GM23338 (cell line): ENCODE measurements at regions not wholly inside any gene's neighbourhood (a gene's known extent, or its start where the extent isn't known, plus 50 kb on each side); places are given as distances from the start of the nearest gene placed in this dataset.
A peak's percentile ranks its signal among the peaks of the same experiment; 100 is the strongest.

ENCODE experiments used
- ATAC-seq: fragments of 200-7000 bp; cut with Tn5 transposase; 3 replicates; pipeline ENCODE4 v1.9.1; 2020
- DNase-seq: peaks from one replicate; pipeline ENCODE4 v3.0.0-alpha.2; 2015; ENCODE audit warnings: low spot score
- H2AFZ ChIP-seq: fragments of 200-600 bp; sonication (generic); 2 replicates; pipeline ENCODE4 v1.8.0; 2016; ENCODE audit warnings: antibody characterized with exemption, mild to moderate bottlenecking, moderate library complexity
- H3F3A ChIP-seq: fragments of 200-600 bp; sonication (generic); replicated peaks from 2 replicates; pipeline ENCODE4 v1.8.0; 2017; ENCODE audit warnings: antibody characterized with exemption, mixed run types, low read depth
- H3K27ac ChIP-seq: fragments of 200-600 bp; sonication (generic); 2 replicates; pipeline ENCODE4 v1.6.1; 2016; ENCODE audit warnings: low read depth
- H3K27me3 ChIP-seq: fragments of 200-600 bp; sonication (generic); 2 replicates; pipeline ENCODE4 v1.8.0; 2016; ENCODE audit warnings: mild to moderate bottlenecking, mixed run types, moderate library complexity; ENCODE audit not compliant: insufficient read depth
- H3K36me3 ChIP-seq: fragments of 200-600 bp; sonication (generic); 2 replicates; pipeline ENCODE4 v1.8.0; 2016; ENCODE audit warnings: mild to moderate bottlenecking; ENCODE audit not compliant: insufficient read depth
- H3K4me1 ChIP-seq: fragments of 200-600 bp; sonication (generic); 2 replicates; pipeline ENCODE4 v1.8.0; 2016; ENCODE audit warnings: mild to moderate bottlenecking, moderate library complexity; ENCODE audit not compliant: insufficient read depth
- H3K4me2 ChIP-seq: fragments of 200-600 bp; sonication (generic); 2 replicates; pipeline ENCODE4 v1.7.1; 2017; ENCODE audit warnings: mixed run types
- H3K4me3 ChIP-seq: fragments of 200-600 bp; sonication (generic); 2 replicates; pipeline ENCODE4 v1.6.1; 2016; ENCODE audit warnings: mixed run types
- H3K79me2 ChIP-seq: fragments of 200-600 bp; sonication (generic); replicated peaks from 2 replicates; pipeline ENCODE4 v1.8.0; 2017; ENCODE audit warnings: mild to moderate bottlenecking; ENCODE audit not compliant: insufficient read depth
- H3K9me2 ChIP-seq: fragments of 200-600 bp; sonication (generic); 2 replicates; pipeline ENCODE4 v1.8.0; 2017; ENCODE audit not compliant: insufficient read depth
- H4K20me1 ChIP-seq: fragments of 200-600 bp; sonication (generic); replicated peaks from 2 replicates; pipeline ENCODE4 v1.8.0; 2017; ENCODE audit warnings: mild to moderate bottlenecking; ENCODE audit not compliant: insufficient read depth
- H3K27ac Mint-ChIP-seq: 2 replicates; pipeline ENCODE4 v1.8.0; 2020; ENCODE audit warnings: inconsistent platforms, mild to moderate bottlenecking, moderate library complexity, mixed read lengths
- H3K27me3 Mint-ChIP-seq: 3 replicates; pipeline ENCODE4 v1.8.0; 2022; ENCODE audit warnings: low read depth, mild to moderate bottlenecking, moderate library complexity, mixed read lengths, inconsistent platforms; ENCODE audit not compliant: insufficient read depth, poor library complexity
- H3K36me3 Mint-ChIP-seq: 3 replicates; pipeline ENCODE4 v1.8.0; 2021; ENCODE audit warnings: low read depth, mild to moderate bottlenecking, inconsistent platforms, moderate library complexity, mixed read lengths
- H3K4me1 Mint-ChIP-seq: 3 replicates; pipeline ENCODE4 v1.8.0; 2020; ENCODE audit warnings: mild to moderate bottlenecking, inconsistent platforms, mixed read lengths
- H3K4me3 Mint-ChIP-seq: 3 replicates; pipeline ENCODE4 v1.8.0; 2021; ENCODE audit warnings: moderate library complexity, mild to moderate bottlenecking, inconsistent platforms, mixed read lengths
- H3K9me3 Mint-ChIP-seq: 3 replicates; pipeline ENCODE4 v1.8.0; 2020; ENCODE audit warnings: moderate library complexity, mild to moderate bottlenecking, inconsistent platforms, mixed read lengths
- CREB1 ChIP-seq: fragments of 250-450 bp; sonication (Bioruptor Pico); IDR thresholded peaks from 2 replicates; pipeline ENCODE4 v1.5.0; 2020; ENCODE audit warnings: low read depth, mild to moderate bottlenecking, moderate library complexity
- CTCF ChIP-seq, 2 experiments: fragments of 200-600 bp in 1 of 2; sonication (generic) in 1 of 2; conservative IDR thresholded peaks; 2 replicates each; pipeline versions ENCODE4 v1.5.1 to v1.6.1; 2016 to 2017; ENCODE audit warnings: antibody characterized with exemption in 2 of 2, low read depth in 2 of 2, mild to moderate bottlenecking in 2 of 2, moderate library complexity in 1 of 2
- NANOG ChIP-seq: IDR thresholded peaks from 2 replicates; pipeline ENCODE4 v1.6.1; 2016; ENCODE audit warnings: antibody characterized with exemption, borderline replicate concordance
- ZNF114 ChIP-seq: fragments of 250-450 bp; sonication (Bioruptor Pico); IDR thresholded peaks from 2 replicates; pipeline ENCODE4 v1.5.0; 2020; ENCODE audit warnings: mild to moderate bottlenecking, moderate library complexity
- ZNF331 ChIP-seq: fragments of 250-450 bp; sonication (Bioruptor Pico); IDR thresholded peaks from 2 replicates; pipeline ENCODE4 v1.5.0; 2020; ENCODE audit warnings: low read depth, mild to moderate bottlenecking, moderate library complexity
- TF ChIP-seq, protein P1 (sequence below): IDR thresholded peaks from 2 replicates; pipeline ENCODE4 v1.6.1; 2016; ENCODE audit warnings: antibody characterized with exemption

DNA sequence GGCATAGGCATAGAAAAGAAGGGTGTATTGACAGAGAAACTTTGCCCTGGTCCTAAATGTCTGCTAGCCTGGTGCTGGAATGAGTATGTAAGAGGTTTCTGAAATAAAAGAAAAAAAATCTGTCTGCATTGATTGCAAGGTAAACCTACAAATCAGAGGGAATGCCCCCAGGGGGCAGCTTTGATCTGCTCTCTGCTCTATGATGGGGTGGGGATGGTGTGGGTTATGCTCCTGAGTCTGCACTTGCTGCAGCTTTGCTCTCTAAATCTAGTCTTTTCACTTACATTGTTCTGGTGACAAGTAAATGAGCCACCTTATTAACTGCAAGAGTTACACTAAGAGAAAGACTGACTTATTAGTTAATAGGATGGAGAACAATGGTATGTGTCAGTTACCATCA lies 468.4 kb upstream of the STXBP6 start:
- Histone ChIP-seq H3K4me1 (peaks cover 8% of the 10 kb centered on the region; the same call in 1 of the 2 replicates), H3K4me2 (no peak overlapping the region), H3K27me3 (no peaks in the 10 kb centered on the region), H3K4me3 (no peak overlapping the region), H3F3A (no peaks in the 10 kb centered on the region), H3K27ac (no peak overlapping the region), H3K79me2 (no peaks in the 10 kb centered on the region), H4K20me1 (no peaks in the 10 kb centered on the region), H3K9me2 (peaks cover 8% of the 10 kb centered on the region; the same call in 1 of the 2 replicates), H3K36me3 (no peaks in the 10 kb centered on the region), H2AFZ (no peak overlapping the region)
- ATAC-seq (no peak), DNase-seq (no peak)
- Mint-ChIP-seq H3K27ac (no peak overlapping the region), H3K4me3 (no peak overlapping the region), H3K36me3 (peaks cover 8% of the 10 kb centered on the region; the same call in 2 of the 3 replicates), H3K9me3 (peaks cover 6% of the 10 kb centered on the region; the same call in 1 of the 3 replicates), H3K4me1 (peaks cover 21% of the 10 kb centered on the region), H3K27me3 (no peaks in the 10 kb centered on the region)
- TF ChIP-seq CTCF (conservative IDR thresholded peaks at IDR 0.05; ENCODE audit: low read depth in 2 of 2): peak in 1 of 2 experiments; percentile 20; a peak in 1 of 4 replicates
- no peak for TF ChIP-seq NANOG

GRCh38 chr14:25516838-25517237 lies 466.9 kb upstream of the STXBP6 start:
- H2AFZ ChIP-seq: no peak overlapping the region
- no peak overlapping the region for H3K27ac Mint-ChIP-seq
- peaks cover 15% of the 10 kb centered on the region for H3K9me3 Mint-ChIP-seq
- TF ChIP-seq, protein P1, sequence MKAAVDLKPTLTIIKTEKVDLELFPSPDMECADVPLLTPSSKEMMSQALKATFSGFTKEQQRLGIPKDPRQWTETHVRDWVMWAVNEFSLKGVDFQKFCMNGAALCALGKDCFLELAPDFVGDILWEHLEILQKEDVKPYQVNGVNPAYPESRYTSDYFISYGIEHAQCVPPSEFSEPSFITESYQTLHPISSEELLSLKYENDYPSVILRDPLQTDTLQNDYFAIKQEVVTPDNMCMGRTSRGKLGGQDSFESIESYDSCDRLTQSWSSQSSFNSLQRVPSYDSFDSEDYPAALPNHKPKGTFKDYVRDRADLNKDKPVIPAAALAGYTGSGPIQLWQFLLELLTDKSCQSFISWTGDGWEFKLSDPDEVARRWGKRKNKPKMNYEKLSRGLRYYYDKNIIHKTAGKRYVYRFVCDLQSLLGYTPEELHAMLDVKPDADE: no peak
- no peak for TF ChIP-seq CREB1
- no peak for TF ChIP-seq ZNF331
- peak; percentile 43 to 53 for TF ChIP-seq CTCF (conservative IDR thresholded peaks at IDR 0.05; ENCODE audit: low read depth in 2 of 2)
- no peak for TF ChIP-seq ZNF114 (CRISPR knock-in tag)
- no peaks in the 10 kb centered on the region for H3K27me3 ChIP-seq
- H3K79me2 ChIP-seq: no peaks in the 10 kb centered on the region
- peaks cover 16% of the 10 kb centered on the region; the same call in 1 of the 2 replicates for H3K9me2 ChIP-seq
- H3K27me3 Mint-ChIP-seq: peaks cover 3% of the 10 kb centered on the region
- H3F3A ChIP-seq: no peaks in the 10 kb centered on the region
- peaks cover 13% of the 10 kb centered on the region for H3K36me3 Mint-ChIP-seq
- H3K4me1 ChIP-seq: peaks cover 8% of the 10 kb centered on the region; the same call in 1 of the 2 replicates
- DNase-seq: peak; percentile 52
- H3K4me3 ChIP-seq: no peak overlapping the region
- peaks cover 10% of the 10 kb centered on the region for H3K4me1 Mint-ChIP-seq
- no peak overlapping the region for H3K27ac ChIP-seq
- peak; percentile 84 for ATAC-seq
- no peak overlapping the region for H3K4me3 Mint-ChIP-seq
- H4K20me1 ChIP-seq: no peaks in the 10 kb centered on the region
- H3K36me3 ChIP-seq: no peaks in the 10 kb centered on the region
- no peak overlapping the region for H3K4me2 ChIP-seq
